IgD-negative memory B cell (primary cell): ENCODE measurements at regions not wholly inside any gene's neighbourhood (a gene's known extent, or its start where the extent isn't known, plus 50 kb on each side); places are given as distances from the start of the nearest gene placed in this dataset.
"Not testable (repeated sequence)": the region's sequence is repeated elsewhere in the genome, so short reads cannot be mapped to it uniquely, and the experiment has no call there.

Experiments used
- H3K27ac Mint-ChIP-seq, 3 donors: one replicate each; pipeline ENCODE4 v1.8.0; 2020 to 2022; ENCODE audit warnings: mild to moderate bottlenecking in 3 of 3, mixed read lengths in 3 of 3, moderate library complexity in 1 of 3
- H3K27me3 Mint-ChIP-seq: one replicate; pipeline ENCODE4 v1.8.0; 2021; ENCODE audit warnings: mixed read lengths
- H3K36me3 Mint-ChIP-seq: one replicate; pipeline ENCODE4 v1.8.0; 2020; ENCODE audit warnings: mild to moderate bottlenecking, mixed read lengths
- H3K4me1 Mint-ChIP-seq, 3 donors: one replicate each; pipeline ENCODE4 v1.8.0; 2020 to 2022; ENCODE audit warnings: mixed read lengths in 3 of 3, mild to moderate bottlenecking in 1 of 3
- H3K4me3 Mint-ChIP-seq, 4 donors: one replicate each; pipeline ENCODE4 v1.8.0; 2020 to 2022; ENCODE audit warnings: mild to moderate bottlenecking in 4 of 4, mixed read lengths in 4 of 4, moderate library complexity in 3 of 4
- H3K9me3 Mint-ChIP-seq, 3 donors: one replicate each; pipeline ENCODE4 v1.8.0; 2020 to 2021; ENCODE audit warnings: mixed read lengths in 3 of 3, mild to moderate bottlenecking in 1 of 3

GRCh38 chr12:83739607-83740006 is 1052.9 kb downstream of the TMTC2 start:
- H3K4me1 Mint-ChIP-seq: no peaks in the 10 kb centered on the region
- no peaks in the 10 kb centered on the region for H3K36me3 Mint-ChIP-seq
- no peaks in the 10 kb centered on the region for H3K27me3 Mint-ChIP-seq
- no peak overlapping the region for H3K4me3 Mint-ChIP-seq
- peaks cover 2 to 14% (median 5%) of the 10 kb centered on the region in 3 donors for H3K9me3 Mint-ChIP-seq
- H3K27ac Mint-ChIP-seq: no peak overlapping the region

GRCh38 chr12:83710851-83711250 is 1024.1 kb downstream of the TMTC2 start:
- Mint-ChIP-seq H3K4me1 (no peaks in the 10 kb centered on the region), H3K27me3 (no peaks in the 10 kb centered on the region), H3K36me3 (no peaks in the 10 kb centered on the region), H3K27ac (no peak overlapping the region), H3K9me3 (peaks cover 2 to 30% (median 15%) of the 10 kb centered on the region in 3 donors), H3K4me3 (no peak overlapping the region)

- H3K27me3 Mint-ChIP-seq: no peaks in the 10 kb centered on the region
- H3K4me3 Mint-ChIP-seq: no peak overlapping the region
- H3K36me3 Mint-ChIP-seq: no peaks in the 10 kb centered on the region
- no peaks in the 10 kb centered on the region for H3K4me1 Mint-ChIP-seq
- no peak overlapping the region for H3K27ac Mint-ChIP-seq
- H3K9me3 Mint-ChIP-seq: peaks cover 2 to 30% (median 12%) of the 10 kb centered on the region in 3 donors
Measured at GRCh38 chr12:83709899-83710298, 1023.2 kb downstream of the TMTC2 start.

- Mint-ChIP-seq H3K27me3 (no peaks in the 10 kb centered on the region), H3K27ac (no peak overlapping the region), H3K4me3 (no peak overlapping the region), H3K36me3 (no peaks in the 10 kb centered on the region), H3K4me1 (no peaks in the 10 kb centered on the region), H3K9me3 (peaks cover 2 to 5% (median 3%) of the 10 kb centered on the region in 3 donors)
Measured at GRCh38 chr12:83700838-83701237, 1014.1 kb downstream of the TMTC2 start.

- H3K27me3 Mint-ChIP-seq, H3K4me1 Mint-ChIP-seq, H3K4me3 Mint-ChIP-seq, H3K36me3 Mint-ChIP-seq, H3K27ac Mint-ChIP-seq, H3K9me3 Mint-ChIP-seq: not testable (repeated sequence)
Measured at GRCh38 chr12:83696311-83696710, 1009.6 kb downstream of the TMTC2 start.

- Mint-ChIP-seq H3K27ac (no peak overlapping the region), H3K27me3 (no peaks in the 10 kb centered on the region), H3K4me3 (no peak overlapping the region), H3K36me3 (no peaks in the 10 kb centered on the region), H3K4me1 (no peaks in the 10 kb centered on the region), H3K9me3 (peaks cover 0 to 3% (median 1%) of the 10 kb centered on the region in 3 donors)
Measured at GRCh38 chr12:83691730-83692129, 1005.0 kb downstream of the TMTC2 start.

GRCh38 chr12:83690465-83690864 is 1003.8 kb downstream of the TMTC2 start:
- no peaks in the 10 kb centered on the region for H3K4me1 Mint-ChIP-seq
- peaks cover 0 to 3% (median 1%) of the 10 kb centered on the region in 3 donors for H3K9me3 Mint-ChIP-seq
- H3K27me3 Mint-ChIP-seq: no peaks in the 10 kb centered on the region
- no peaks in the 10 kb centered on the region for H3K36me3 Mint-ChIP-seq
- H3K4me3 Mint-ChIP-seq: no peak overlapping the region
- no peak overlapping the region for H3K27ac Mint-ChIP-seq

- no peak overlapping the region for H3K27ac Mint-ChIP-seq
- no peak overlapping the region for H3K4me3 Mint-ChIP-seq
- no peaks in the 10 kb centered on the region for H3K27me3 Mint-ChIP-seq
- no peaks in the 10 kb centered on the region for H3K36me3 Mint-ChIP-seq
- no peaks in the 10 kb centered on the region for H3K4me1 Mint-ChIP-seq
- H3K9me3 Mint-ChIP-seq: peaks cover 0 to 3% (median 1%) of the 10 kb centered on the region in 3 donors
Measured at GRCh38 chr12:83689333-83689732, 1002.6 kb downstream of the TMTC2 start.

- H3K4me1 Mint-ChIP-seq: no peaks in the 10 kb centered on the region
- no peak overlapping the region for H3K4me3 Mint-ChIP-seq
- peaks cover 0 to 3% (median 0%) of the 10 kb centered on the region in 3 donors for H3K9me3 Mint-ChIP-seq
- H3K27ac Mint-ChIP-seq: no peak overlapping the region
- H3K27me3 Mint-ChIP-seq: no peaks in the 10 kb centered on the region
- no peaks in the 10 kb centered on the region for H3K36me3 Mint-ChIP-seq
Measured at GRCh38 chr12:83676781-83677295, 990.1 kb downstream of the TMTC2 start.

- H3K4me1 Mint-ChIP-seq: no peaks in the 10 kb centered on the region
- H3K36me3 Mint-ChIP-seq: no peaks in the 10 kb centered on the region
- no peak overlapping the region for H3K27ac Mint-ChIP-seq
- H3K9me3 Mint-ChIP-seq: no peaks in the 10 kb centered on the region
- H3K27me3 Mint-ChIP-seq: no peaks in the 10 kb centered on the region
- H3K4me3 Mint-ChIP-seq: no peak overlapping the region
Measured at GRCh38 chr12:83666690-83667089, 980.0 kb downstream of the TMTC2 start.

GRCh38 chr12:83665634-83666218 is 979.0 kb downstream of the TMTC2 start:
- no peaks in the 10 kb centered on the region for H3K36me3 Mint-ChIP-seq
- H3K4me3 Mint-ChIP-seq: no peak overlapping the region
- H3K27me3 Mint-ChIP-seq: no peaks in the 10 kb centered on the region
- H3K9me3 Mint-ChIP-seq: no peaks in the 10 kb centered on the region
- no peak overlapping the region for H3K27ac Mint-ChIP-seq
- no peaks in the 10 kb centered on the region for H3K4me1 Mint-ChIP-seq

GRCh38 chr12:83664650-83665049 is 977.9 kb downstream of the TMTC2 start:
- H3K9me3 Mint-ChIP-seq: no peaks in the 10 kb centered on the region

GRCh38 chr12:83660727-83661358 is 974.1 kb downstream of the TMTC2 start:
- H3K27ac Mint-ChIP-seq: no peak overlapping the region
- H3K4me1 Mint-ChIP-seq: no peaks in the 10 kb centered on the region
- no peaks in the 10 kb centered on the region for H3K9me3 Mint-ChIP-seq
- no peaks in the 10 kb centered on the region for H3K36me3 Mint-ChIP-seq
- no peaks in the 10 kb centered on the region for H3K27me3 Mint-ChIP-seq
- no peak overlapping the region for H3K4me3 Mint-ChIP-seq

More at GRCh38 chr12:83664650-83665049, 977.9 kb downstream of the TMTC2 start:
- no peak overlapping the region for H3K27ac Mint-ChIP-seq
- H3K27me3 Mint-ChIP-seq: no peaks in the 10 kb centered on the region
- no peak overlapping the region for H3K4me3 Mint-ChIP-seq
- H3K4me1 Mint-ChIP-seq: no peaks in the 10 kb centered on the region
- no peaks in the 10 kb centered on the region for H3K36me3 Mint-ChIP-seq

- Mint-ChIP-seq H3K36me3 (no peaks in the 10 kb centered on the region), H3K27me3 (no peaks in the 10 kb centered on the region), H3K4me1 (no peaks in the 10 kb centered on the region), H3K4me3 (no peak overlapping the region), H3K9me3 (peaks cover 0 to 3% (median 0%) of the 10 kb centered on the region in 3 donors), H3K27ac (no peak overlapping the region)
Measured at GRCh38 chr12:83659321-83659720, 972.6 kb downstream of the TMTC2 start.

- H3K4me3 Mint-ChIP-seq: no peak overlapping the region
- H3K27me3 Mint-ChIP-seq: no peaks in the 10 kb centered on the region
- no peak overlapping the region for H3K27ac Mint-ChIP-seq
- no peaks in the 10 kb centered on the region for H3K36me3 Mint-ChIP-seq
- H3K9me3 Mint-ChIP-seq: peaks cover 0 to 12% (median 0%) of the 10 kb centered on the region in 3 donors
- H3K4me1 Mint-ChIP-seq: no peaks in the 10 kb centered on the region
Measured at GRCh38 chr12:83656004-83656403, 969.3 kb downstream of the TMTC2 start.

GRCh38 chr12:83642205-83642604 is 955.5 kb downstream of the TMTC2 start:
- Mint-ChIP-seq H3K9me3 (peaks cover 0 to 2% (median 2%) of the 10 kb centered on the region in 3 donors), H3K4me1 (no peaks in the 10 kb centered on the region), H3K4me3 (no peak overlapping the region), H3K27me3 (peaks cover 2% of the 10 kb centered on the region), H3K27ac (no peak overlapping the region), H3K36me3 (no peaks in the 10 kb centered on the region)
